Stomach (tissue), 4 donors: ENCODE measurements at regions not wholly inside any gene's neighbourhood (a gene's known extent, or its start where the extent isn't known, plus 50 kb on each side); places are given as distances from the start of the nearest gene placed in this dataset.

Source experiments
- CTCF ChIP-seq, 7 experiments: fragments of 450-650 bp in 4 of 7; fragments of 200-600 bp in 3 of 7; sonication (generic) in 3 of 7; IDR thresholded peaks; one replicate each; pipeline ENCODE4 v1.5.1; 2016 to 2019; ENCODE audit warnings: antibody characterized with exemption in 7 of 7, control low read depth in 2 of 7, mild to moderate bottlenecking in 1 of 7
- EP300 ChIP-seq: sonication (generic); formaldehyde crosslinking; IDR thresholded peaks from one replicate; pipeline ENCODE4 v1.6.1; 2017; ENCODE audit warnings: antibody characterized with exemption
- POLR2A ChIP-seq, 4 donors: fragments of 450-650 bp; IDR thresholded peaks; one replicate each; pipeline ENCODE4 v1.6.1; 2016; ENCODE audit warnings: antibody characterized with exemption in 4 of 4, control low read depth in 2 of 4, mild to moderate bottlenecking in 1 of 4, moderate library complexity in 1 of 4

GRCh38 chr6:167677422-167677789, 149.3 kb upstream of the AFDN start:
- TF ChIP-seq CTCF (IDR thresholded peaks at IDR 0.05) (no peak), EP300 (no peak), POLR2A (IDR thresholded peaks at IDR 0.05) (no peak)
